Vagina (tissue), 2 donors: ENCODE measurements at regions not wholly inside any gene's neighbourhood (a gene's known extent, or its start where the extent isn't known, plus 50 kb on each side); places are given as distances from the start of the nearest gene placed in this dataset.

ENCODE experiments used
- DNase-seq, 2 donors: peaks; one replicate each; pipeline ENCODE4 v3.0.0-alpha.2; 2017; ENCODE audit errors: extremely low spot score in 2 of 2
- H3K27ac ChIP-seq: fragments of 200-600 bp; sonication (generic); one replicate; pipeline ENCODE4 v1.5.1; 2019
- H3K27me3 ChIP-seq: fragments of 200-600 bp; sonication (generic); one replicate; pipeline ENCODE4 v1.5.1; 2019
- H3K36me3 ChIP-seq, 2 donors: fragments of 200-600 bp; sonication (generic); one replicate each; pipeline ENCODE4 v1.5.1; 2017 to 2019
- H3K4me1 ChIP-seq: fragments of 200-600 bp; sonication (generic); one replicate; pipeline ENCODE4 v1.5.1; 2019
- H3K4me3 ChIP-seq, 2 donors: fragments of 200-600 bp; sonication (generic); 1 replicate in 1 of 2; 2 replicates in 1 of 2; pipeline ENCODE4 v1.5.1; 2016 to 2019
- H3K9me3 ChIP-seq: fragments of 200-600 bp; sonication (generic); one replicate; pipeline ENCODE4 v1.5.1; 2019
- POLR2A ChIP-seq, 2 donors: fragments of 450-650 bp; IDR thresholded peaks; one replicate each; pipeline ENCODE4 v1.6.1; 2017; ENCODE audit warnings: antibody characterized with exemption in 2 of 2, mild to moderate bottlenecking in 2 of 2, moderate library complexity in 2 of 2
- POLR2AphosphoS5 ChIP-seq, 2 donors: sonication (generic); formaldehyde crosslinking; IDR thresholded peaks; one replicate each; pipeline ENCODE4 v1.9.0; 2017; ENCODE audit warnings: antibody characterized with exemption in 2 of 2, mild to moderate bottlenecking in 2 of 2, low read depth in 1 of 2; ENCODE audit not compliant: insufficient read depth in 1 of 2
- intact Hi-C: fragments of 100-400 bp; cut with DNase I; formaldehyde crosslinking; loops from one replicate; pipeline ENCODE4 v1.15.1; 2023
- TF ChIP-seq, protein P1 (sequence below), 3 experiments: fragments of 450-650 bp in 2 of 3; fragments of 200-600 bp in 1 of 3; sonication (generic) in 1 of 3; IDR thresholded peaks; one replicate each; pipeline ENCODE4 v1.5.1; 2017 to 2019; ENCODE audit warnings: antibody characterized with exemption in 3 of 3, mild to moderate bottlenecking in 2 of 3, moderate library complexity in 2 of 3

- H3K9me3 ChIP-seq = no peaks in the 10 kb centered on the region
- no peaks in the 10 kb centered on the region for H3K27me3 ChIP-seq
- intact Hi-C loops = no loop called here
Observed at GRCh38 chr2:138124521-138124920, 160.2 kb downstream of the HNMT start.

DNA sequence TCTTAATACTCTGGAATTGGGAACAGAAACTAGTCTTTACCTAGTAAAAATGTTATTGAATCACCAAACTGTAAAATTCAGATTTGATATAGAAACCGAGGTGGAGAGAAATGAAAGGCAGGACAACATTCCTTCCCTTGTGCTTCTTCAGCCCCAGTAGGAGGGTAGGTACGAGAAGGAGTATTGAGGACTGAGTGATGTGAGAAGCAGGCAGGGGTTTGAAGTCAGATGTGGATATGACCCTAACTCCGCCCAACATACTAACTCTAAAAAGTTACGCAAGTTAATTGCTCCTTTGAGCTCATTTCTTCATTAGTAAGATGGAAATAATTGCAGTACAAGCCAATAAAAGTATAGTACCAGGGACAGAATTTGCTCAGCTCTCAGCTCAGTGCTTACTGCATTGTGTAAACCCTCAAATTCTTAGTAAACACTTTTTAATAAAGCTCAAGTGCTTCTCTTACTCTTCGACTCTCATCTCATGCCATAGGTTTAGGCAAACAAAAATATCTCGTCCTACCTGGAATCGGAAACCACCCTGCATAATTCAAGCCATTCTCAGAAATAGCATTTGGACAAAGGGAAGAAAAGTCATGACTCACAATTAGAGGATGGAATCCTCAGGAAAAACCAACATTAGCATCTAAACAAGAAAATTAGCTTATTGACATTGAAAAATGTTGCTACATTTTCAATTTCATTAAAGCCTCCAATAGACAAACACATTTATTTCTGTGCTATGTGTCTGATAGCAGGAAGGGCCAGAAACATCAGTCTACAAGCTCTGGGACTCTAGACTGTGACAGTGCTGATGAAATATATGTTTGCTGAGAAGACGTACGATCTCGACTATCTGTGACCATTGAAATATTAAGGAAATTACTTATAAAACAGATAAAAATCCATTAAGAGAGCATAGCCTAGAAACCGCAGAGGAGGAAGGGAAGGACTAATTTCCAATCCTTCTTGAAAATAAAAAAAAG lies 161.3 kb downstream of the HNMT start:
- intact Hi-C loops = no loop called here
- no peak for DNase-seq

More at GRCh38 chr2:138124521-138124920, 160.2 kb downstream of the HNMT start:
- no peak overlapping the region for H3K4me3 ChIP-seq
- no peaks in the 10 kb centered on the region for H3K4me1 ChIP-seq
- H3K27ac ChIP-seq = no peak overlapping the region
- no peak for DNase-seq
- H3K36me3 ChIP-seq = no peaks in the 10 kb centered on the region
- TF ChIP-seq POLR2A (IDR thresholded peaks at IDR 0.05) (no peak), POLR2AphosphoS5 (IDR thresholded peaks at IDR 0.05; ENCODE audit: insufficient read depth in 1 of 2, low read depth in 1 of 2) (no peak)
- TF ChIP-seq, protein P1, sequence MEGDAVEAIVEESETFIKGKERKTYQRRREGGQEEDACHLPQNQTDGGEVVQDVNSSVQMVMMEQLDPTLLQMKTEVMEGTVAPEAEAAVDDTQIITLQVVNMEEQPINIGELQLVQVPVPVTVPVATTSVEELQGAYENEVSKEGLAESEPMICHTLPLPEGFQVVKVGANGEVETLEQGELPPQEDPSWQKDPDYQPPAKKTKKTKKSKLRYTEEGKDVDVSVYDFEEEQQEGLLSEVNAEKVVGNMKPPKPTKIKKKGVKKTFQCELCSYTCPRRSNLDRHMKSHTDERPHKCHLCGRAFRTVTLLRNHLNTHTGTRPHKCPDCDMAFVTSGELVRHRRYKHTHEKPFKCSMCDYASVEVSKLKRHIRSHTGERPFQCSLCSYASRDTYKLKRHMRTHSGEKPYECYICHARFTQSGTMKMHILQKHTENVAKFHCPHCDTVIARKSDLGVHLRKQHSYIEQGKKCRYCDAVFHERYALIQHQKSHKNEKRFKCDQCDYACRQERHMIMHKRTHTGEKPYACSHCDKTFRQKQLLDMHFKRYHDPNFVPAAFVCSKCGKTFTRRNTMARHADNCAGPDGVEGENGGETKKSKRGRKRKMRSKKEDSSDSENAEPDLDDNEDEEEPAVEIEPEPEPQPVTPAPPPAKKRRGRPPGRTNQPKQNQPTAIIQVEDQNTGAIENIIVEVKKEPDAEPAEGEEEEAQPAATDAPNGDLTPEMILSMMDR (IDR thresholded peaks at IDR 0.05) = no peak

DNA sequence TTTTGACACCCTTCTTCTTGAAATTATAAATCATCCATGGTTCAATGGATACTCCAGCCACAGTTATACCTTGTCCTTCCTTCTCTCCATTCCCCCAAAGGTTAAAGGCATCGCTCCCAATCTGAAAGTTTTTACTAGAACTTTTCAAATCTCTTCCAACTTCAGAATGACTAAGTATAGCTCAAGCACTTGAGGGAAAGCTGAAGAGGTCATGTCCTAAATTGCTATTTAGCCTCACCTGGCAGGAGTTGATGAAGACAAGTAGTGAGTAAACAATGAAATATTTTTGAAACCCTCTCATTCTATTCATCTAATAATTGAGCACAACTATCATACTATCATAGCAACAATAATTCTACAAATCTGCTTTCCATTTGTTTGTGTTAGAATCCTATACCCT lies 167.8 kb downstream of the HNMT start:
- H3K36me3 ChIP-seq = no peaks in the 10 kb centered on the region
- H3K27me3 ChIP-seq = no peaks in the 10 kb centered on the region
- H3K4me3 ChIP-seq = no peak overlapping the region
- DNase-seq = no peak
- TF ChIP-seq POLR2A (IDR thresholded peaks at IDR 0.05) = no peak
- TF ChIP-seq, protein P1 (IDR thresholded peaks at IDR 0.05) = no peak
- TF ChIP-seq POLR2AphosphoS5 (IDR thresholded peaks at IDR 0.05; ENCODE audit: insufficient read depth in 1 of 2, low read depth in 1 of 2) = no peak
- intact Hi-C loops = no loop called here
- H3K9me3 ChIP-seq = no peaks in the 10 kb centered on the region
- H3K27ac ChIP-seq = no peak overlapping the region
- H3K4me1 ChIP-seq = no peaks in the 10 kb centered on the region

More for the DNA sequence above, 161.3 kb downstream of the HNMT start:
- TF ChIP-seq, protein P1 (IDR thresholded peaks at IDR 0.05) = no peak
- TF ChIP-seq POLR2AphosphoS5 (IDR thresholded peaks at IDR 0.05; ENCODE audit: insufficient read depth in 1 of 2, low read depth in 1 of 2) (no peak), POLR2A (IDR thresholded peaks at IDR 0.05) (no peak)
- Histone ChIP-seq H3K4me1 (no peaks in the 10 kb centered on the region), H3K36me3 (no peaks in the 10 kb centered on the region), H3K27ac (no peak overlapping the region), H3K4me3 (no peak overlapping the region), H3K9me3 (no peaks in the 10 kb centered on the region), H3K27me3 (no peaks in the 10 kb centered on the region)

DNA sequence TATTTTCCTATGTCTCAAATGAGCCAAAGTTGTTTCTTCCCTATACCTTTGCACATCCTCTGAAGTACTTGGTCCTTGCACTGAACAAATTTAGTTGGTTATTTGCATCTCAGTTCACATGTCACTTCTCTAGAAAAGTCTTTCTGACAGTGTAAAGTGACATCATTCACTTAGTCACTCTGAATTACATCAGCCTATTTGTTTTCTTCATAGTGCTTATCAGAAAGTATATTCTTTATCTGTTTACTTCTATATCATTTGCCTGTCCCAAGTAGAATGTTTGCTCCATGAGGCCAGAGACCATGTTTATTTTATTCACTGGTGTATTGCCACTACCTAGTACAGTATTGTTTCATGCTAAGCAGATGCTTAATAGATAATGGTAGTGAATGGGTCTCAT lies 173.7 kb downstream of the HNMT start:
- no peak for TF ChIP-seq POLR2A (IDR thresholded peaks at IDR 0.05)
- TF ChIP-seq, protein P1 (IDR thresholded peaks at IDR 0.05) = no peak
- TF ChIP-seq POLR2AphosphoS5 (IDR thresholded peaks at IDR 0.05; ENCODE audit: insufficient read depth in 1 of 2, low read depth in 1 of 2) = no peak
- H3K4me1 ChIP-seq = no peaks in the 10 kb centered on the region
- intact Hi-C loops = no loop called here
- H3K27ac ChIP-seq = no peak overlapping the region
- DNase-seq = no peak
- H3K27me3 ChIP-seq = no peaks in the 10 kb centered on the region
- H3K36me3 ChIP-seq = no peaks in the 10 kb centered on the region
- no peak overlapping the region for H3K4me3 ChIP-seq
- no peaks in the 10 kb centered on the region for H3K9me3 ChIP-seq

DNA sequence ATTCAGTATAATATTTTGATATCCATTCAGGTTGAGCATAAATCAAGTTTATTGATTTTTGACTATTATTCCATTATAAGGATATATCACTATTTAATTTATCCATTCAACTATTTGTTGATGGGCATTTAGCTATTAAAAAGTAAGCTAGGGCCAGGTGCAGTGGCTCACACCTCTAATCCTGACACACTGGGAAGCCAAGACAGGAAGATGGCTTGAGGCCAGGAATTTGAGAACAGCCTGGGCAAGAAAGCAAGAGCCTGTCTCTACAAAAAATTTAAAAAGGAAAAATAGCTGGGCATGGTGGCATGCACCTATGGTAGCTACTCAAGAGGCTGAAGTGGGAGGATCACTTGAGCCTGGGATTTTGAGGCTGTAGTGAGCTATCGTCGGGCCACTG lies 183.5 kb downstream of the HNMT start:
- TF ChIP-seq POLR2AphosphoS5 (IDR thresholded peaks at IDR 0.05; ENCODE audit: insufficient read depth in 1 of 2, low read depth in 1 of 2) = no peak
- TF ChIP-seq POLR2A (IDR thresholded peaks at IDR 0.05) = no peak
- TF ChIP-seq, protein P1 (IDR thresholded peaks at IDR 0.05) = no peak
- Histone ChIP-seq H3K36me3 (no peaks in the 10 kb centered on the region), H3K4me3 (no peak overlapping the region), H3K27me3 (no peaks in the 10 kb centered on the region), H3K27ac (no peak overlapping the region), H3K4me1 (no peaks in the 10 kb centered on the region), H3K9me3 (no peaks in the 10 kb centered on the region)
- intact Hi-C loops = no loop called here
- no peak for DNase-seq
